HG03097 (cell line): ENCODE measurements at regions not wholly inside any gene's neighbourhood (a gene's known extent, or its start where the extent isn't known, plus 50 kb on each side); places are given as distances from the start of the nearest gene placed in this dataset.

Source experiments
- ATAC-seq: cut with Tn5 transposase; IDR thresholded peaks from one replicate; pipeline ENCODE4 v1.9.1; 2021; ENCODE audit not compliant: unreplicated experiment, low FRiP score

DNA sequence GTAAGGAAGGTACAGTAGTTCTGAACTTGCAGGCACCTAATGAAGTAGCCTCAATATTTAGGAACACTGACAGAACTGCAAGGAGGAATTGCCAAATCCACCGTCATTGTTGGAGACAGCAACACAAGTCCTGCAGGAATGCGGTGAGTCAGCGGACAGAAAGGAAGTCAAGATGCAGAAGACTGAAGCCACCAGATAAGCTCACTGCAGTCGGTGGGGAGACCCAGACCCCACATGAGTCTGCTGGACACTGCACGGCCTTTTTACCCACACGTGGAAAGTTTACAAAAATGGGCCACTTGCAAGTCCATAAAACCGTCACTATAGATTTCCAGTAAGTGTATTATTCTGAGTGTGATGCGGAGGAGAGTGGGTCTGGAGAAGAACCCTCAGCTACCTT lies 1471.6 kb downstream of the TBC1D22A start:
- ATAC-seq = no peak

DNA sequence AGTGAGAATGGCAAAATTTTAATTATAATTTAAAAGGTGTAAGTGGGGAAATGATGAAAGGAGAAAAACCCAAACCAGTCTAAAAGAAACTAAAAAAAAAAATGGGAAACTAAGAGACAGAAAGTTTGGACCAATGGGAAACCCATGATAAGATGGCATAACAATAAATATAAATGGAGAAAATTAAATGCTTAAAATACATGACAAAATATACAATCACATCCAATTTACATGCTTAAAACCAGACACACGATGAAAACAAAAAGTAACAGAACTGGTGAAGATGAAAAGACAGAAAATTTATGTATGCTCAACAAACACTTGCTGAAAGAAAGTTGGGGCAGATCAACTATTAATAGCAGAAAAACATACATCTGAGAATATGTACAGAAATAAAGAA lies 1471.1 kb downstream of the TBC1D22A start:
- no peak for ATAC-seq

GRCh38 chr22:48228468-48228867 lies 1466.0 kb downstream of the TBC1D22A start:
- no peak for ATAC-seq

DNA sequence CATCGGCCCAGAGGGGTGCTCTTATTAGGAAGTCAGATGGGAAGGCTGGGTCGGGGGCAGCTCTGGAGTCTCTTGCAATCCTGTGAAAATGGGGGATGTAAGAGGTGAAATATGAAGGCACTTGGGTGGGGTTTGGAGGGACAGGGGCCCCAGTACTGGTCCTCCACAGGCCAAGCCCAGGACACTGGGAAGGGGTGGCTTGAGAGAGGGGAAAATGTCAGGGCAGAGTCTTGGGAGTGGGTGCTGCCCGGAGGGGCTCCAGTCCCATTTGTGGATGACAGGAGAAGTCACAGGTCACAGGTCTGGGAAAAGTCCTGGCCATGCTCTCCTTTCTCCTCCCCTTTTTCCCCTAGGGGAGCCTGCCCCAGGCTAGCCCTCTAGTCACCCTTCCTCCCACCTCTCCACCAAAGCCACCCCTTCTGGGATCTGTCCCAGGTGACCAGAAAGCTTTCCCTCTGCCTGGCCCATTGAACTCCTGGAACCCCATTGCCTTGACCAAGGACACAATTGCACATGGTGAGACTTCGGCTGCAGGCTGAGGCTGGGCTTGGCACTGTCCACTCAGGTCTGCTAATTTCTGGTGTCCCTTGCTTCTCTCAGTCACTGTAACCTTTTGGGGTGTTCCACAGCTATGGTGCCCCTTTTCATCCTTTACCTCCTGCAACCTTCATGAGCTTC lies 1465.0 kb downstream of the TBC1D22A start:
- no peak for ATAC-seq

DNA sequence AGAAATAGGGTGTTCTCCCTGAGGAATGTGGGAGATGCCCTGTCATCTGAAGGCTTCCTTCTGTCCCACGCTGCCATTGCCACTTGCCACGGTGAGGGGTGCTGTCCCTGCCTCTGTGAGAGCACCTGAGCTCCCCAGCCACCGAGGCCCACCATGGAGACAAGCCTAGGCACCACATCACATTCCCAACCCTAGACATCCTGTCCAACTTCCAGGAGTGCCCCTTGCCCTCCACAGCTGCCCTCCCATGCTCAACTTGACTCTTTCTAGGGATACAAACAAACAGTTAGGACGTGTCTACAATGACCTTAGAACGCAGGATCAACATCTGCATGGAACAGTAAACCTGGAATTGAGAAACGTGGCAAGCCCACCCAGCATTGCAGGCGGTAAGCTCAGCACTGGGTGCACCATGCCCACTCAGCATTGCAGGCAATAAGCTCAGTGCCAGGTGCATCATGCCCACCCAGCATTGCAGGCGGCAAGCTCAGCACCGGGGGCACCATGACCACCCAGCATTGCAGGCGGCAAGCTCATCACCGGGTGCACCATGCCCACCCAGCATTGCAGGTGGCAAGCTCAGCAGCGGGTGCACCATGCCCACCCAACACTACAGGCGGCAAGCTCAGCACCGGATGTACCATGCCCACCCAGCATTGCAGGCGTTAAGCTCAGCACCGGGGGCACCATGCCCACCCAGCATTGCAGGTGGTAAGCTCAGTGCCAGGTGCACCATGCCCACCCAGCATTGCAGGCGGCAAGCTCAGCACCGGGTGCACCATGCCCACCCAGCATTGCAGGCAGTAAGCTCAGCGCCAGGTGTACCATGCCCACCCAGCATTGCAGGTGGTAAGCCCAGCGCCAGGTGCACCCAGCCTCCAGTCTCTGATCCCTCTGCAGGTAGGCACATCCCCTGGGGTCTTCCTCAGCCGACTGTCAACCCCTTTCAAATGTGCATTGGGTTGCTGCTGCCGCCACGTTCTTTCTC lies 1463.9 kb downstream of the TBC1D22A start:
- no peak for ATAC-seq

- ATAC-seq = no peak
Measured at GRCh38 chr22:48224332-48224731, 1461.9 kb downstream of the TBC1D22A start.

GRCh38 chr22:48223488-48224190 lies 1461.2 kb downstream of the TBC1D22A start:
- no peak for ATAC-seq

GRCh38 chr22:48222742-48223487 lies 1460.5 kb downstream of the TBC1D22A start:
- no peak for ATAC-seq

DNA sequence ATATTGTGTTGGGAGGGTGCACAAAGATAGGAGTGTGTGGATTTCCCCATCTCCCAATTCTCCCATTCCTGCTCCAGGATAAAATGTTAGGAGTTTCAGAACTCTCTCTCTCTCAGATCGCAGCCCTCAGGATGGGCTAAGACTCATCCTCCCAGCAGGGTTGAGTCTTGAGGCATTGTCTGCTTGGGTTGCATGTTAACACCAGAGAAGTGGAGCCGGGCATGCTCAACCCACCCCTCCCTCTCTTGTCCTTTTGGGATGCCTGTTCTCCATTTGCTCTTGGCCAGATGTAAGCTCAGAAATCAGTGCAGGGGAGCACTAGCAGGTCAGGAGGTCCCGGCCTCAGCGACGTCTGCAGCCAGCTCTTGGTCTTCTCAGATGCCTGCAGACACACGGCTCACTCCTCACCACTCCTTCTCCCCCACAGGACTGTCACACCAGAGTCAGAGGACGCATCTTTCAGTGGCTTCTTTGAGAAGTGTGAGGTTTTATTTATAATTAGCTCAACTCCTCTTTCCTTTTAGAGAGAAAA lies 1456.5 kb downstream of the TBC1D22A start:
- ATAC-seq = no peak

DNA sequence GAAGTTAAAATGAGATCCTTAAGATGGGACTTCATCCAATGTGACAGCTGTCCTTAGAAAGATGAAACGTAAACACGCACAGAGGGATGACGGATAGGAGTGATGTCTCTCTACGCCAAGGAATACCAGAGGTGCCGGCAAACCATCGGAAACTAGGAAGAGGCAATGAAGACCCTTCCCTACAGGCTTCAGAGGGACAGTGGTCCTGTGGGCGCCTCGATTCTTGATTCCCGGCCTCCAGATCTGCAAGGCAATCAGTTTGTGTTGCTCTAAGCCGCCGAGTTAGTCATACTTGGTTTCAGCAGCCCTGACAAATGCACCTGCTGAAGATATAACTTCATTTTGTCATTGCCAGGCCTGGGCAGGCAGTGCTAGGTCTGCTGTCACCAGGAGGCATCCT lies 1455.1 kb downstream of the TBC1D22A start:
- no peak for ATAC-seq

DNA sequence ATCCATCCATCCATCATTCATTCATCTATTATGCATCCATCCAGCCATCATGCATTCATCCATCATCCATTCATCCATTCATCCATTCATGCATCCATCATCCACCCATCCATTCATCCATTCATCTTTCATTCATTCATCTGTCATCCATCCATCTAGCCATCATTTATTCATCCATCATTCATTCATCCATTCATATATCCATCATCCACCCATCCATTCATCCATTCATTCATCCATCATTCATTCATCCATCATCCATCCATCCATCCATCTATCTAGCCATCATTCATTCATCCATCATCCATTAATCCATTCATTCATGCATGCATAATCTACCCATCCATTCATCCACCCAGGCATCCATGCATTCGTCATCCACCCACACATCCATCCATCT lies 1450.3 kb downstream of the TBC1D22A start:
- no peak for ATAC-seq

GRCh38 chr22:48210812-48211211 lies 1448.4 kb downstream of the TBC1D22A start:
- no peak for ATAC-seq

GRCh38 chr22:48210198-48210580 lies 1447.7 kb downstream of the TBC1D22A start:
- no peak for ATAC-seq

DNA sequence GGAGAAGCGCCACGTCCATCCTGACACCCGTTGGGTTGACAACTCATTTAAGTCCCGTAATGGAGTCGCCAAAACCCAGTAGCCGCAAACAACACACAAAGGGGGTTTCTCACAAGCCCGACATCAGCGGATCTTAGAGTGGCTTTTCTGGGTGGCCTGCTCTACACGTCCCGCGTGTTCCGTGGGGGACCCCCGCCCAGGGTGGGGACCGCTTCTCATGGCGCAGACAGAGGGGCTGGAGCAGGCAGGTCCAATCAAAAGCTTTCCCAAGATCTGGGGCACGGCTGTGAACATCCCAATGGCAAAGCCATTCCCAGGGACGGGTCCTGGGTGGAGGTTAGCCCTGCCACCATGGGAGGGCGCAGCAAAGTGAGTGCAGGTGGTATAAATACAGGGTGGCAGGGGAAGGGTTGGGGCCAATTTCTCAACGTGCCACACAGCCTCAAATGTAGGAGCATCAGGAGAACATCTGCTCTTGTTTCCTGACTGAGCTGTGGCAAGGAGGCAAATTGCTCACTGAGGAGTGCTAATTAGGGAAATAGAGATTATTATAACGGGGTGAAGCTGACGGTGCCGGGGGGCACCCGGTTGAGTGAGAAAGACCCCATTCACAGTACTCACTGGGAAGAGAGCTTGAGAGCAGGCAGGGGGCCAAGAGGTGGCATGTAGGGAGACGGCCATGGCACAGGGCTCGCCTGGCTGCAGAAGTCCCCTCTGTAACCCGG lies 1447.2 kb downstream of the TBC1D22A start:
- ATAC-seq = no peak

DNA sequence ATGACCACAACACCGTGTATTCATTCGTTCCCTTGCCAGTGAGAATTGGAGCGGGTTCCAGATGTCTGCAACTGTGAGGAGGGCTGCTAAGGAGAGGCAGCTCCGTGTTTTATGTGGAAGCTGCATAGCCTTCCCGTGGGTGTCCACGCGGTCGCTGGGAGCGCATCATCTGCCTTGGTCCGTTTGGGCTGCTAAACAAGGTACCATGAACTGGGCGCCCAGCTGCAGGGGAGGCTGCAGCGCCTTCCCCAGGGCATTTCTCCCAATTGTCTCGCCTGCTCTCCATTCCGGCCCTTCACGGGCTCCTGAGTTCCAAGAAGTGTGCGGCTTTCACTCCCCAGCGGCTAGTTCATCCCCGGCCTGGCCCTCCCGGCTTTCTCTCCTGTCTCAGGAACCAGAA lies 1446.4 kb downstream of the TBC1D22A start:
- ATAC-seq = no peak

DNA sequence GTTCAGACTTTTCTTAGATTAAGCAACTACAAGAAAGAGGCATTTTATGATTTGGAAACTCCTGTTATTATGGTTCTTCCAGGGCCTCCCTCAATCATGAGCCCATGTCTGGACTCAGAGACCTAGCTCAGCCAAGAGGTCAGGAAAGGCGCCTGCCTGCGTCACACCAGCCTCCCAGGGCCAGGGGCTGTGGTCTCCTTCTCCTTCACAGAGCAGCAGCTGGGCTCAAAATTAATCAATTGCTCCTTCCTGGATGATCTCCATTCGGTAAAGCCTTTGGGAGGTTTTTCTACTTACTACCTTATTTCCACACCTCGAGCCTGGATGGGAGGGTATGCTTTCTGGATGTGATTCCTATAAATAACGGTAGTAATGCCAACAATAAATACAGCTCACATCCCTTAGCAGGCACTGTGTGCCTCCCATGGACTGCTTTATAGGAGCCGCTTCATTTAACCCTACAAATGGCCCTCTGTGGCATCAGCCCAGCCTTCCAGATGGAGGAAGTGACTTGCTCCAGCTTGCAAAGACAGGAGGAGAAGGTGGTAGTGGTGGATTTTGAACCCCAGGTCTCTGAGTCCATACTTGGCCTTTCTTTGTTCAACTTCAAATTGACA lies 1445.6 kb downstream of the TBC1D22A start:
- ATAC-seq = no peak

GRCh38 chr22:48205790-48206189 lies 1443.3 kb downstream of the TBC1D22A start:
- no peak for ATAC-seq

GRCh38 chr22:48205161-48205560 lies 1442.7 kb downstream of the TBC1D22A start:
- ATAC-seq = no peak

DNA sequence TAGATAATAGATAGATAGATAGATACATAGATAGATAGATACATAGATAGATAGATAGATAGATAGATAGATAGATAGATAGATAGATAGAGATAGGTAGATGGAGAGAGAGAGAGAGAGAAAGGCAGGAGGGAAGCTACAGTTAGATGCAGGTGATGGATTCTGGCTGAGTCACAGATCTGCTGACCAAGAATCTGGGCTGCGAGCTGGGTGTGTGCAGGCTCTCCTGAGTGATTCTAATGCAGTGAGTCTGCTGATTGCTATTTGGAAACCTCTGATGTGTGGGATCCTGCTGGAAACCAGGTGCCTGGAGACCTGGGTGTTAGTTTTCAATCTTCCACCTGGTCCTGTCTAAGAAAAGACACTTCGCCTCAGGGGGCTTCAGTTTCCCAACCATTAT lies 1441.8 kb downstream of the TBC1D22A start:
- no peak for ATAC-seq
